GM23338 (cell line): ENCODE measurements at regions not wholly inside any gene's neighbourhood (a gene's known extent, or its start where the extent isn't known, plus 50 kb on each side); places are given as distances from the start of the nearest gene placed in this dataset.

Source experiments
- JUNB ChIP-seq: IDR thresholded peaks from one replicate; pipeline ENCODE4 v1.6.1; 2016; ENCODE audit warnings: antibody characterized with exemption; ENCODE audit not compliant: unreplicated experiment
- ZNF114 ChIP-seq: fragments of 250-450 bp; sonication (Bioruptor Pico); IDR thresholded peaks from 2 replicates; pipeline ENCODE4 v1.5.0; 2020; ENCODE audit warnings: mild to moderate bottlenecking, moderate library complexity
- TF ChIP-seq, protein P1 (sequence below), 2 experiments: fragments of 200-600 bp in 1 of 2; sonication (generic) in 1 of 2; conservative IDR thresholded peaks; 2 replicates each; pipeline versions ENCODE4 v1.5.1 to v1.6.1; 2016 to 2017; ENCODE audit warnings: antibody characterized with exemption in 2 of 2, low read depth in 2 of 2, mild to moderate bottlenecking in 2 of 2, moderate library complexity in 1 of 2

DNA sequence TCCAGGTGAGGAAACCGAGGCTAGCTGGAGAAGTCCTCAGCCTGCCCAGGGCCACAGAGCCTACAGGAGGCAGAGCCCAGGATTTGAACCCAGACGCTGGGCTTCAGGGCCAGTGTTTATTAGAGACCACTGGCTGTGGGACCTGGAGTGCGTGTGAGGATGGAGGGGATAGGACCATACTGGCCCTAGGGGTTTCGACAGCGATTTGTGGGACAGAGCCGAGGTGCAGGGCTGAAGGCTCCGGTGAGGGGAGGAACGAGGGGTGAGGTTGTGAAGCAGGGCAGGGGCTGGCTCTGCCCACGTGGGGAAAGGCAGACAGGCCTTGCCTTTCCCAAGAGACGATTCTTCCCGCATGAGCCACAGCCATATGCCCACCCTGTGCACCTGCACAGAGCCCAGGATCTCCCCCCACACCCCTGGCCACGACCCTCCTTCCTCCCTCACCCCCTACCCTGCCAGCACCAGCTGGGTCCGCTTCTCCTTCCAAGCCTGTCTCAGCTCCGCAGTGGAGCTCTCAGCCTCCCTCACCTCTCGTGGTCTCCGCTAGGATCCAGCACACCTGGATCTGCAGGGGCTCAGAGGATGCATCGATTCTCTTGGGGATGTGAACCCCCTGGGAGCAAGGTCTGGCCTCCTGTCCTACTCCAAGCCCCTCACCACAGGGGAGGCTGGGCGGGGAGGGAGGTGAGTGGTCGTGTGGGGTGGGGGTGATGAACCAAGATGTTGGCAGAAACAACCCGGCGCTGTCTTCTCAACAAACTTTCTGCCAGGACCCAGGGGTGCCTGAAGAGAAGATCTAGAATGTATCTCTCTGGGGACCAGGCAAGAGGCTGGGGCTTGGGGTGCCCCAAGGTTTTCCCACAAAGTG is 58.4 kb downstream of the RTL6 start:
- TF ChIP-seq JUNB, result no peak
- TF ChIP-seq, protein P1, sequence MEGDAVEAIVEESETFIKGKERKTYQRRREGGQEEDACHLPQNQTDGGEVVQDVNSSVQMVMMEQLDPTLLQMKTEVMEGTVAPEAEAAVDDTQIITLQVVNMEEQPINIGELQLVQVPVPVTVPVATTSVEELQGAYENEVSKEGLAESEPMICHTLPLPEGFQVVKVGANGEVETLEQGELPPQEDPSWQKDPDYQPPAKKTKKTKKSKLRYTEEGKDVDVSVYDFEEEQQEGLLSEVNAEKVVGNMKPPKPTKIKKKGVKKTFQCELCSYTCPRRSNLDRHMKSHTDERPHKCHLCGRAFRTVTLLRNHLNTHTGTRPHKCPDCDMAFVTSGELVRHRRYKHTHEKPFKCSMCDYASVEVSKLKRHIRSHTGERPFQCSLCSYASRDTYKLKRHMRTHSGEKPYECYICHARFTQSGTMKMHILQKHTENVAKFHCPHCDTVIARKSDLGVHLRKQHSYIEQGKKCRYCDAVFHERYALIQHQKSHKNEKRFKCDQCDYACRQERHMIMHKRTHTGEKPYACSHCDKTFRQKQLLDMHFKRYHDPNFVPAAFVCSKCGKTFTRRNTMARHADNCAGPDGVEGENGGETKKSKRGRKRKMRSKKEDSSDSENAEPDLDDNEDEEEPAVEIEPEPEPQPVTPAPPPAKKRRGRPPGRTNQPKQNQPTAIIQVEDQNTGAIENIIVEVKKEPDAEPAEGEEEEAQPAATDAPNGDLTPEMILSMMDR (conservative IDR thresholded peaks at IDR 0.05; ENCODE audit: low read depth in 2 of 2), result no peak
- TF ChIP-seq ZNF114, result no peak
